HPDE6-E6E7 (cell line): ENCODE measurements at regions not wholly inside any gene's neighbourhood (a gene's known extent, or its start where the extent isn't known, plus 50 kb on each side); places are given as distances from the start of the nearest gene placed in this dataset.
"Not testable (repeated sequence)": the region's sequence is repeated elsewhere in the genome, so short reads cannot be mapped to it uniquely, and the experiment has no call there.

Source experiments
- DNase-seq: peaks from one replicate; pipeline ENCODE4 v3.0.0; 2011; ENCODE audit warnings: missing footprints; ENCODE audit errors: extremely low spot score

DNA sequence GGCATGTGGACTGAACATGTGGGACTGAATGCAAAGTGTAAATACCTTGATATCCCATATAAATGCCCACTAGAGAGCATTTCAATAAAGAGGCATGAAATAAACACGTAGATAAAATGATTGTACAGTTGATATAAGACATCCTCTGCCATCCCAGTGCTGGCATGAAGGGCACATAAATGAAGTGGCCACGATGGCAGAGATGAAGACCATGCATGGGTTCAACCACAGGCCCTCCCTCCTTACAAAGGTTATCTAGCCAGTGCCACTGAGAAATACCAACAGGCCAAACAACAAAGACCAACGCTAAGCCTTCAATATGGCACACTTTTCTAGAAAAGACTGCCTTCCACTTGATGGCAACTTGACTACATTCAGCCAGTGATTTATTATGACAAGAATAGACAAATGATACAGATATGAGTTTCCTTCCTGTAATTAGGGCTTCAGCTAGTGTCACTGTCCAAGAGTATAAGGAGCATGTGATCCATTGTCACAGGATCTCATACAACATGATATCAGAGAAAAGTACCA, 493.9 kb upstream of the MAP2 start:
- DNase-seq, result no peak

- DNase-seq, result no peak
Measured at GRCh38 chr2:208935531-208935930, 488.3 kb upstream of the MAP2 start.

DNA sequence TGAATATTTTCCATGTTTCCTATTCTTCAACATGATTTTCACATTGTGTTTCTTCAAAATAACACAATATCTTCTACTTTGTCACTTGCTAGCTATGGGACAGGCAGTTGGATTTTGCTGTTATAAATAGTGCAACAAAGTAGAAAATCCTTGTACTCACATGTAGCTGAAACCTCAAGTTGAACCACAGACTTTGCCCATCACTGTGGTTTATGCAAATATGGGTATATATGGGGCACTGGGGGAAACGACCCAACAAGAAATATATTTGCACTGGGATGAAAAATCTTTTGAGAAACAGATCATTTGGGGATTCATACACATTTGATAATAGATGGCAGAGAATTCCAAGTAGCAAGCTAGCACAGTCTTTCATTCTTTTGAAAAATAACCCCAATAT, 486.3 kb upstream of the MAP2 start:
- DNase-seq, result no peak

DNA sequence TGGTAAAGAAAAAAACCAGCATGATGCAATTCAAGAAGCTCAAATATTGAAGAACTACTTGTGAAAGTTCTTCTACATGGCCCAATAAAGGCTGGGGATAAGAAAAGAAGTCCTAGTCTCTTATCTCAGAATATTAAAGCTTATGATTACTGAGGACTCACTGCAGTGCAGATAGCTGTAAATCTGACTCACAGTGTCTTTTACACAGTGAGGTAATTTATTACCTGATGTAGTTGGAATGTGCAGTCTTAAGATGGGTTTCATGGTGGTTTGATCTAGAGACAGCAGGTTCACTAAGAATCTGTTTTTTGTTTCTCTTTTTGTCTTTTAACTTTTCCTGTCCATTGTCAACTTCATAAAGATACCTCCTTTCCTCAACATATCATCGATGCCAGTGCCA, 484.0 kb upstream of the MAP2 start:
- DNase-seq, result no peak

- no peak for DNase-seq
Measured at GRCh38 chr2:208945719-208946256, 478.1 kb upstream of the MAP2 start.

DNA sequence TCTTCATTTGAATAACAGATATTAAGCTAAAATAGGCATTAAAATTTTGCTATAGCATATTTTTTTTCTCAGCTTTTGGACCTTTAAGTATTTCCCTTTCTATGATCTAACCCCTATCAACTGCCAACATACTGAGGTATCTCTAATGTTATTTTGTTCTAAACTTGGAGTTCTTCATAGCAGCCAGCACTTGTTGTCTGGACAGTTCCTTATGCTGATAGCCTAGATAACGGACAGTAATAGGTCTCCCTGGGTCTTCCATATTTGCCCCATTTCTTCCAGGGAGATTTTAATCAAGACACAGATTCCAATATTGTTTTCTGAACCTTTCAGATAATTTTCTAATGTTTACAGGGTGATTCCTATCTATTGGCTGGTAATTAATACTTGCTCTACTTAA, 475.8 kb upstream of the MAP2 start:
- no peak for DNase-seq

GRCh38 chr2:208970070-208970469, 453.8 kb upstream of the MAP2 start:
- DNase-seq, result no peak

GRCh38 chr2:208977582-208977981, 446.3 kb upstream of the MAP2 start:
- no peak for DNase-seq

GRCh38 chr2:208978946-208979345, 444.9 kb upstream of the MAP2 start:
- DNase-seq, result no peak

DNA sequence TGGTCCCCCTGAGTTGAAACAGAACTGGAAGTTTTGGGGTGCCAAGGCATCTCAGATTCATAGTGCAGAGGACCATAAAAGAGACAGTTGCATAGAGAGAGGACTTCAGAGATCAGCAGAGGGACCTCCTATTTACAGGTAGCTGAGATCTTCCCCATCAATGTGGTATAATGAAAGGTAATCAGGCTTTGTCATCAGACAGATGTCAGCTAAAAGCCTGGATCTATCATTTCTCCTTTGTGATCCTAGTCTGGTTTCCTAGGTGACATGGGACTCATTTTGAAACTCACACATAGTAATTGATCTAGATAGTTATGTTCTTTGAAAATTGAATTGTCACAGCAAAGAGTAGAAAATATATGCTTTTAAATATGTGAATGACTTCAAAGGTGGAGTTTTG, 443.5 kb upstream of the MAP2 start:
- DNase-seq, result no peak

- peak; percentile 64 for DNase-seq
Measured at GRCh38 chr2:208982831-208983230, 441.0 kb upstream of the MAP2 start.

GRCh38 chr2:208983486-208983885, 440.4 kb upstream of the MAP2 start:
- no peak for DNase-seq

GRCh38 chr2:208984376-208985090, 439.3 kb upstream of the MAP2 start:
- DNase-seq, result peak; percentile 20

DNA sequence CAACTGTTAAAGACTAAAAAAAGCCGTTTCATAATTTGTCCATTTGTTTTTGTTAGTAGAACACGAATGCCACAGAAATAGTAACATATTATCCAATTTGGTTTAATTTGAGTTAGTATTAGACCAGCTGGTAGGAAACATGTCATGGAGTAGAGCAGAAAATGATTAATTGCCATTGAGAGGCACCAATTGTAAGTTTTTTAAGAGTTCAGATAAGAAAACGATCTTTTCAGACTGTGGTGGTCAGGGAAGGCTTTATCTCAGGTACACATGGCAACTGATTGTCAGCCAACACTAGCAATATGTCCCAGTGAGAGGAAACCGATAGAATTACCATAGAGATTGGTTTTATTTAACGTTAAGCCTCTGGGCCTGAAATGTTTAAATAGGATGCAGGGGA, 438.2 kb upstream of the MAP2 start:
- no peak for DNase-seq

- no peak for DNase-seq
Measured at GRCh38 chr2:208990716-208991115, 433.1 kb upstream of the MAP2 start.

- no peak for DNase-seq
Measured at GRCh38 chr2:208999911-209000310, 423.9 kb upstream of the MAP2 start.

DNA sequence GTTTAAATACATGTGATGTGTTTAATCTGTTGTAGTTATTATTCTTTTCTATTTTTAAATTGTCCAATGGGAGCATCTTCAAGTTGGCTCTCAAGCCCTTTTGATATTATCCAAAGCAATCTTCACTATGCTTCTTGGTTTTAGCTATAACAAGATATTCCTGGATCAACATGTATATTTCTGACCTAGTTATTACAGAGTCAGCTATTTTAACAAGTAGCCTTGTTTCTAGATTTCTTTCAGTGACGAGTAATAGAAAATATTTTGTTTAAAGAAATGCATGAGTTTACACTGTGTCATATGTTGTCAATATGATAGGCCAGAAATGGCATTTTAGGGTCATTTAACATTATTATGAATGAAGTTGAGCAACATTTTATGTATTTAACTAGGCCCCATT, 421.8 kb upstream of the MAP2 start:
- DNase-seq, result no peak

GRCh38 chr2:209005371-209005770, 418.5 kb upstream of the MAP2 start:
- no peak for DNase-seq

DNA sequence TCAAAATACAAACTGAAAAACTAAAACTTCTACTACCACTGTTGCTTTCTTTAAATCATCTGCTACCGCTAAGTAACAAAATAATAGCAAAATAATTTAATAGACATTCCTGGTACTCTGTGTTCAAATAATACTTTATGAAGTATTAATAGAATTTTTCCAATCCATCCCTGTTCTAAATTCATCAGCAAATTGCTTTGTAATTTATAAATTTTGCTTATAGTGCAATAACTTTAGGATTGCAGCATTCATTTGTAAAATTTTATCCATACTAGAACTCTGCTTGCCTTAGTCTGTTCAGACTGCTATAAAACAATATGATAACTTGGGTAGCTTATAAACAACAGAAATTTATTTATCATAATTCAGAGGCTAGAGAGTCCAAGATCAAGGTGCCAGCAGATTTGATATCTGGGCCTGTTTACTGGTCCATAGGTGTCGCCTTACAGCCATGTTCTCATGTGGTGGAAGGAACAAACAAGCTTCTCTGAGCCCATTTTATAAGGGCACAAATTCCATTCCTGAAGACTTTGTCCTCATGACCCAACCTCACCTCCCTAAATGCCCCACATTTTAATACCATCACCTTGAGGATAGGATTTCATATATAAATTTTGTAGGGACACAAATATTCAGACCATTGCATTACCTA, 415.1 kb upstream of the MAP2 start:
- DNase-seq, result no peak

- DNase-seq, result not testable (repeated sequence)
Measured at GRCh38 chr2:209018633-209019032, 405.2 kb upstream of the MAP2 start.

DNA sequence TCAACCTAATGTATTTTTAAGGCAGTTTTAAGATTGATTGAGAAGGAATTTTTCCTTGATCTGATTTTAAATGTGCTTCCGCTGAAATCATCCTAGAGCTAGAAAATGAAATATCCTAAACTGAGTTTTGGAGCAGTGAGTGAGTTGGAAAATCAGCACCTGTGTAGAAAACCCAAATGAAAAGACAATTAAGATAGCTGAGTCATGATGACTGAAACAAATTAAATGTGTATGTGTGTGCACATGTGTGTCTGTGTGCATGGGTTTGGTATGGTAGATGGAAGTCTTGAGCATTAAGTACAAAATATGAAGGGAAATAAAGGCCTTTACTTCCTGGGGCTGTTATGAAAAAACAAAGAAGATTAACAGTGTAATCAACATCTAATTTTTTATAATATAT, 394.6 kb upstream of the MAP2 start:
- DNase-seq, result no peak

DNA sequence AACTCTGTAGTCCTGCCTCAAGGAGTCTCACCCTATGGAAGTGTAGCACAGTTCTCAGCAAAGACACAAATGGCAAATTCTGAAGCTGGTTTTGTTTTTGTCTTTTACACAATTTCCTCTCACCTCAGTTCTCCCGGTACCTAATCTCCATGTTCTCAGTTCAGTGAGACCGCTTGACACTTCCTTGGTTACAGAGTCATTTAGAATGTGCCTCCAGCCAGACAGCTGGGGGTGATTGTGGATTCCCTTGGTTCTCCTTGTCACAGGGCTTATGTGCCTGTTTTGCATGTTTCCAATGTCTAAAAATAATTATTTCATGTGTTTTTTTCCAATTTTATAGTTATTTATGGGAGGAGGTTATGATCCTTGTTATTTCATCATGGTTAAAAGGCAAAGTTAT, 379.5 kb upstream of the MAP2 start:
- DNase-seq, result no peak

DNA sequence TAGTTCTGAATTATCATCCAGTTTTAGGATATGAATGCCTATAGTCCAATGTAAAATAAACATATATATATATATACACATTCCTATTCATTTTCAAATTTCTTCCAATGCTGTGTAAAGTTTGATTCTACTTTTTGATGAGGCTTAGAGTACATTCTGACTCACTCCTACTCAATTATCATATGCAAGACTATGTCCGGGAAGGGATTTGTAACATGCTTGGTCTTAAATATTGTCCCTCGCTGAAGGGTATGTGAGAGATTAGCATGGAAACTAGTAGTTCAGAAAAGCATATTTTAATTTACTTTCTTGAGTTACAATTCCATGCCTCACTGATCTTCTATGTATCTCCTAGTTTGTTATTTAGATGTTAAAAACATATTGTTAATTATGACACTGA, 377.7 kb upstream of the MAP2 start:
- no peak for DNase-seq
